MM.1S (cell line): ENCODE measurements at regions not wholly inside any gene's neighbourhood (a gene's known extent, or its start where the extent isn't known, plus 50 kb on each side); places are given as distances from the start of the nearest gene placed in this dataset.

ENCODE experiments used
- CTCF ChIP-seq: fragments of 300-600 bp; sonication (generic); IDR thresholded peaks from 2 replicates; pipeline ENCODE4 v1.5.1; 2016; ENCODE audit warnings: antibody characterized with exemption, low read length, mixed read lengths
- EZH2 ChIP-seq: fragments of 300-600 bp; sonication (generic); optimal IDR thresholded peaks from 2 replicates; pipeline ENCODE3; 2017; ENCODE audit warnings: low read depth, mild to moderate bottlenecking, antibody characterized with exemption, low read length, mixed read lengths
- EZH2phosphoT487 ChIP-seq: fragments of 300-600 bp; sonication (generic); IDR thresholded peaks from 2 replicates; pipeline ENCODE4 v1.6.1; 2018; ENCODE audit warnings: antibody characterized with exemption, low read length

- TF ChIP-seq CTCF: no peak
- no peak for TF ChIP-seq EZH2phosphoT487
- TF ChIP-seq EZH2: no peak
Measured at GRCh38 chr12:23005387-23005786, 380.4 kb downstream of the ETNK1 start.
